GM21515 (cell line): ENCODE measurements at regions not wholly inside any gene's neighbourhood (a gene's known extent, or its start where the extent isn't known, plus 50 kb on each side); places are given as distances from the start of the nearest gene placed in this dataset.

ENCODE experiments used
- ATAC-seq: cut with Tn5 transposase; IDR thresholded peaks from one replicate; pipeline ENCODE4 v1.9.1; 2021; ENCODE audit not compliant: unreplicated experiment

- ATAC-seq, result no peak
Measured at GRCh38 chr2:199136242-199136641, 321.5 kb downstream of the SATB2 start.

GRCh38 chr2:199131876-199132275 lies 325.9 kb downstream of the SATB2 start:
- no peak for ATAC-seq

GRCh38 chr2:199131136-199131655 lies 326.5 kb downstream of the SATB2 start:
- no peak for ATAC-seq

- no peak for ATAC-seq
Measured at GRCh38 chr2:199130501-199130900, 327.2 kb downstream of the SATB2 start.

GRCh38 chr2:199128476-199129229 lies 329.1 kb downstream of the SATB2 start:
- no peak for ATAC-seq

GRCh38 chr2:199119796-199120195 lies 337.9 kb downstream of the SATB2 start:
- ATAC-seq, result no peak

- ATAC-seq, result no peak
Measured at GRCh38 chr2:199118673-199119112, 339.0 kb downstream of the SATB2 start.

- no peak for ATAC-seq
Measured at GRCh38 chr2:199115169-199115568, 342.6 kb downstream of the SATB2 start.

- no peak for ATAC-seq
Measured at GRCh38 chr2:199113111-199113510, 344.6 kb downstream of the SATB2 start.

GRCh38 chr2:199111458-199111857 lies 346.3 kb downstream of the SATB2 start:
- no peak for ATAC-seq

GRCh38 chr2:199108056-199108455 lies 349.7 kb downstream of the SATB2 start:
- ATAC-seq, result no peak

- no peak for ATAC-seq
Measured at GRCh38 chr2:199105826-199106225, 351.9 kb downstream of the SATB2 start.

GRCh38 chr2:199101487-199101886 lies 356.3 kb downstream of the SATB2 start:
- no peak for ATAC-seq

GRCh38 chr2:199100326-199101110 lies 357.2 kb downstream of the SATB2 start:
- no peak for ATAC-seq

GRCh38 chr2:199092419-199092818 lies 365.3 kb downstream of the SATB2 start:
- no peak for ATAC-seq

GRCh38 chr2:199085261-199085660 lies 372.5 kb downstream of the SATB2 start:
- ATAC-seq, result no peak

GRCh38 chr2:199070322-199070949 lies 387.3 kb downstream of the SATB2 start:
- no peak for ATAC-seq

- ATAC-seq, result no peak
Measured at GRCh38 chr2:199064201-199064600, 393.5 kb downstream of the SATB2 start.

- no peak for ATAC-seq
Measured at GRCh38 chr2:199057936-199058335, 399.8 kb downstream of the SATB2 start.

- no peak for ATAC-seq
Measured at GRCh38 chr2:199055336-199055735, 402.4 kb downstream of the SATB2 start.

- no peak for ATAC-seq
Measured at GRCh38 chr2:199042660-199043379, 414.9 kb downstream of the SATB2 start.
